ENCODE measurements at regions not wholly inside any gene's neighbourhood (a gene's known extent, or its start where the extent isn't known, plus 50 kb on each side); places are given as distances from the start of the nearest gene placed in this dataset.

GRCh38 chr10:112896722-112897121 lies 53.3 kb upstream of the TCF7L2 start:
- H3K23ac ChIP-seq (ENCODE audit: low read length in 2 of 2), result no peak overlapping the region
- H2BK5ac ChIP-seq (ENCODE audit: low read depth, low read length, poor library complexity, severe bottlenecking), result no peak overlapping the region
- no peak overlapping the region for H2AK5ac ChIP-seq (ENCODE audit: low read length, severe bottlenecking)
- H3K27ac ChIP-seq (ENCODE audit: low read length, poor library complexity, severe bottlenecking), result no peak overlapping the region
- H3K4me3 ChIP-seq (ENCODE audit: insufficient read depth in 1 of 2, low read depth in 1 of 2, low read length in 2 of 2), result no peak overlapping the region
- H2AFZ ChIP-seq (ENCODE audit: low read depth, low read length), result no peak overlapping the region
- no peak overlapping the region for H2BK12ac ChIP-seq (ENCODE audit: low read length in 2 of 2)
- H2BK120ac ChIP-seq (ENCODE audit: low read depth, low read length), result no peak overlapping the region
- peaks cover 11% of the 10 kb centered on the region for H3K4me1 ChIP-seq (ENCODE audit: control insufficient read depth, insufficient read depth, low read depth, low read length)
- no peak overlapping the region for H3K4me2 ChIP-seq (ENCODE audit: low read length, poor library complexity, severe bottlenecking)
- H3K27me3 ChIP-seq (ENCODE audit: control insufficient read depth in 1 of 2, insufficient read depth in 1 of 2, low read length in 2 of 2), result no peaks in the 10 kb centered on the region
- H3K9ac ChIP-seq (ENCODE audit: low read length), result no peak overlapping the region
- no peak overlapping the region for H4K91ac ChIP-seq (ENCODE audit: low read length)
- no peak overlapping the region for H3K14ac ChIP-seq (ENCODE audit: low read length in 2 of 2)
- no peaks in the 10 kb centered on the region for H3K36me3 ChIP-seq (ENCODE audit: control insufficient read depth in 1 of 2, insufficient read depth in 2 of 2, low read depth in 1 of 2, low read length in 2 of 2)
- WGBS, result 75% methylated on average over 3 of the region's 5 CpGs
- peaks cover 2% of the 10 kb centered on the region for H3K9me3 ChIP-seq (ENCODE audit: control insufficient read depth, low read length)
- no peaks in the 10 kb centered on the region for H3K79me1 ChIP-seq (replicated peaks; ENCODE audit: low read length, poor library complexity, severe bottlenecking)
- no peak overlapping the region for H4K8ac ChIP-seq (ENCODE audit: low read length)
- no peak overlapping the region for H2BK15ac ChIP-seq (ENCODE audit: low read depth, poor library complexity, severe bottlenecking)
- no peak for DNase-seq
- H3K18ac ChIP-seq (ENCODE audit: low read depth in 1 of 2, low read length in 2 of 2), result no peak overlapping the region
- no peak overlapping the region for H3K4ac ChIP-seq (ENCODE audit: low read depth in 1 of 2, low read length in 2 of 2)

- DNase-seq, result peak; percentile 62
- no peaks in the 10 kb centered on the region for H3K27me3 ChIP-seq (ENCODE audit: control insufficient read depth in 1 of 2, insufficient read depth in 1 of 2, low read length in 2 of 2)
- H3K4me1 ChIP-seq (ENCODE audit: control insufficient read depth, insufficient read depth, low read depth, low read length), result peaks cover 11% of the 10 kb centered on the region
- peak overlapping the region; percentile 86 for H3K27ac ChIP-seq (ENCODE audit: low read length, poor library complexity, severe bottlenecking)
- H3K14ac ChIP-seq (ENCODE audit: low read length in 2 of 2), result no peak overlapping the region
- H3K36me3 ChIP-seq (ENCODE audit: control insufficient read depth in 1 of 2, insufficient read depth in 2 of 2, low read depth in 1 of 2, low read length in 2 of 2), result no peaks in the 10 kb centered on the region
- H4K91ac ChIP-seq (ENCODE audit: low read length), result no peak overlapping the region
- H2BK15ac ChIP-seq (ENCODE audit: low read depth, poor library complexity, severe bottlenecking), result peak overlapping the region; percentile 70
- peak overlapping the region; percentile 79 for H2BK5ac ChIP-seq (ENCODE audit: low read depth, low read length, poor library complexity, severe bottlenecking)
- peak overlapping the region; percentile 12 for H3K9ac ChIP-seq (ENCODE audit: low read length)
- peak overlapping the region; percentile 46 to 53 for H3K4me3 ChIP-seq (ENCODE audit: insufficient read depth in 1 of 2, low read depth in 1 of 2, low read length in 2 of 2)
- H3K4me2 ChIP-seq (ENCODE audit: low read length, poor library complexity, severe bottlenecking), result peak overlapping the region; percentile 78
- peaks cover 2% of the 10 kb centered on the region for H3K9me3 ChIP-seq (ENCODE audit: control insufficient read depth, low read length)
- H2BK120ac ChIP-seq (ENCODE audit: low read depth, low read length), result no peak overlapping the region
- H2AK5ac ChIP-seq (ENCODE audit: low read length, severe bottlenecking), result no peak overlapping the region
- H4K8ac ChIP-seq (ENCODE audit: low read length), result peak overlapping the region; percentile 59
- 10% methylated on average over 16 of the region's 24 CpGs for WGBS
- H3K23ac ChIP-seq (ENCODE audit: low read length in 2 of 2), result no peak overlapping the region
- H3K4ac ChIP-seq (ENCODE audit: low read depth in 1 of 2, low read length in 2 of 2), result peak overlapping the region in 1 of 2 experiments; percentile 44
- H2BK12ac ChIP-seq (ENCODE audit: low read length in 2 of 2), result peak overlapping the region in 1 of 2 experiments; percentile 21
- H3K18ac ChIP-seq (ENCODE audit: low read depth in 1 of 2, low read length in 2 of 2), result no peak overlapping the region
- peak overlapping the region; percentile 36 for H2AFZ ChIP-seq (ENCODE audit: low read depth, low read length)
- no peaks in the 10 kb centered on the region for H3K79me1 ChIP-seq (replicated peaks; ENCODE audit: low read length, poor library complexity, severe bottlenecking)
Observed at GRCh38 chr10:112898540-112899390, 51.3 kb upstream of the TCF7L2 start.

DNA sequence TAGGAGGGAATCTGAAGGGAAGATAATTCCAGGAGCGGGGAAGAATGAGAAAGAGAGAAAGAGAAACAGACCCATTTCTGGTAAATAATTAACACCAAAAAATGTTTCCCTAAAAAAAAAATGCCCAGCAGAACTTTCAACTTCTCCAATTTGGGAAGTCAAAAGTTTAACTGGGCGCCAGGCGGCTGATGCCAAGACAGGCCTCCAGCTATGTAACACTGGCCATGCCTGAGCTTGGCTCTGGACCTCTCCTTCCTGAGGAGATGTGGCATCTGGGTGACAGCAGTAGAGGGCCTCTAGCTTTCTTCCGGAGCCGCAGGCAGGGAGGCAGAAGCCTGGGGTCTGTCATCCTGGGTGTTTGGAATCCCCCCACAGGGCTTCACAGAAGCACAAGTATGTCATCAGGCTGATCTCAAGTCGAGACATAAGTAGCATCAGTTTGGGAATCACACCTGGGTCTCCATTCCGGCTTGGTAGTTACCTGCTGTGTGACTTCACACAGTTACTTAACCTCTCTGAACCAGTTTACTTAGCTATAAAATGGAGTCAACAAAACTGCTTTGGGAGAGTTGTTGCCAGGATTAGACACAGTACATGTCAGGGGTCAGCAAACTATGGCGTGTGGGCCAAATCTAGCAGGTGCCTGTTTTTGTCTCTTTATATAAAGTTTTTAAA lies 50.5 kb upstream of the TCF7L2 start:
- Histone ChIP-seq H2BK12ac (ENCODE audit: low read length in 2 of 2) (no peak overlapping the region), H2BK120ac (ENCODE audit: low read depth, low read length) (no peak overlapping the region), H3K27me3 (ENCODE audit: control insufficient read depth in 1 of 2, insufficient read depth in 1 of 2, low read length in 2 of 2) (no peaks in the 10 kb centered on the region), H2AK5ac (ENCODE audit: low read length, severe bottlenecking) (peak overlapping the region; percentile 76), H3K4me3 (ENCODE audit: insufficient read depth in 1 of 2, low read depth in 1 of 2, low read length in 2 of 2) (no peak overlapping the region), H2BK5ac (ENCODE audit: low read depth, low read length, poor library complexity, severe bottlenecking) (no peak overlapping the region), H3K4me2 (ENCODE audit: low read length, poor library complexity, severe bottlenecking) (peak overlapping the region; percentile 78), H4K91ac (ENCODE audit: low read length) (no peak overlapping the region), H4K8ac (ENCODE audit: low read length) (no peak overlapping the region), H3K27ac (ENCODE audit: low read length, poor library complexity, severe bottlenecking) (peak overlapping the region; percentile 86), H3K4ac (ENCODE audit: low read depth in 1 of 2, low read length in 2 of 2) (no peak overlapping the region), H3K79me1 (replicated peaks; ENCODE audit: low read length, poor library complexity, severe bottlenecking) (no peaks in the 10 kb centered on the region), H3K9me3 (ENCODE audit: control insufficient read depth, low read length) (peaks cover 2% of the 10 kb centered on the region), H3K4me1 (ENCODE audit: control insufficient read depth, insufficient read depth, low read depth, low read length) (peaks cover 11% of the 10 kb centered on the region), H2BK15ac (ENCODE audit: low read depth, poor library complexity, severe bottlenecking) (no peak overlapping the region), H2AFZ (ENCODE audit: low read depth, low read length) (no peak overlapping the region), H3K23ac (ENCODE audit: low read length in 2 of 2) (no peak overlapping the region), H3K18ac (ENCODE audit: low read depth in 1 of 2, low read length in 2 of 2) (no peak overlapping the region), H3K14ac (ENCODE audit: low read length in 2 of 2) (no peak overlapping the region), H3K36me3 (ENCODE audit: control insufficient read depth in 1 of 2, insufficient read depth in 2 of 2, low read depth in 1 of 2, low read length in 2 of 2) (no peaks in the 10 kb centered on the region), H3K9ac (ENCODE audit: low read length) (no peak overlapping the region)
- 92% methylated on average over 5 of the region's 8 CpGs for WGBS
- no peak for DNase-seq

All from mesenchymal stem cell (in vitro differentiated cells and primary cell).